NT2/D1 (cell line): ENCODE measurements at regions not wholly inside any gene's neighbourhood (a gene's known extent, or its start where the extent isn't known, plus 50 kb on each side); places are given as distances from the start of the nearest gene placed in this dataset.

Experiments
- SUZ12 ChIP-seq: IDR thresholded peaks from 2 replicates; pipeline ENCODE4 v1.6.1; 2011; ENCODE audit not compliant: insufficient read length, insufficient read depth; ENCODE audit errors: extremely low read depth
- YY1 ChIP-seq: IDR thresholded peaks from 2 replicates; pipeline ENCODE4 v1.6.1; 2011; ENCODE audit not compliant: insufficient read length, insufficient read depth
- ZNF274 ChIP-seq: IDR thresholded peaks from 2 replicates; pipeline ENCODE4 v1.6.1; 2011; ENCODE audit warnings: mild to moderate bottlenecking, low read depth, low read length

DNA sequence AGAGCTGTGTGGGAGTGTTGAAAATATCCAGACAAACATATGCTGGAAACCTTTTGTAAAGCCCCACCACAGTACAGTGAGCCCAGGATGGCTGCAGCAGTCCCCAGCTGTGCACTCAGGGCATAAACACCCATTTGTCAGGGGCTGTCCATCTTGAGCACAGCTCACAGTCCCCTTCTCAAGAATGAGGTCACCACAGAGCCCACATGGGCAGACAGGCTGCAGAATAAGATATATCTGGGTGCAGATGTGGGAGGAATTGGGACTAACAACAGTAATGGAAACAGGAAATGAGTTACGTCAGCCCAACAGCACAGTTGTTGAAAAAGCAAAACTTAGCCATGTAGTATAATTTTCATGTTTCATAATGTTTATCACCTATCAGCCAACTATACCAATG, 219.6 kb downstream of the ETAA1 start:
- TF ChIP-seq ZNF274 = no peak
- TF ChIP-seq SUZ12 = no peak
- TF ChIP-seq YY1 = no peak
